ENCODE measurements at regions not wholly inside any gene's neighbourhood (a gene's known extent, or its start where the extent isn't known, plus 50 kb on each side); places are given as distances from the start of the nearest gene placed in this dataset.

DNA sequence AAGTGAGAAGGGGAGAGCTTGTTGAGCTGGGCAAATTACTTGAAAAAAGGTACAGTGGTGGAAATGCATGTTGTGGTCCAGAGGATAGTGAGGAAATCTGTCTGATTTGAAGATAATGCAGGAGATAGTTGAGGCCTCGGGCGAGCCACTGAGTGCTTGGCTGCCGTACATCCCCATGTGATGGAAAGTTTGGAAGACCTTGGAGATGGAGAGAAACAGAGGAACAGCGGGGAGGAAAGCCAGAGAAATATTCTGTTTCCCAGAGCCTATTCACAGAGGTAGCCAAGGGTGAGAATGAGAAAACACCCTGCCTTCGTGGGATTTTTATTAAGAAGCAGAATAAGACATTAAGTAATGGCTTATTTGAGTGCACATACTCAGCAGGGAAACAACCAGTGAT is 498.2 kb downstream of the BCL11B start:
- Histone ChIP-seq H3K36me3 (replicated peaks in 1 of 2; ENCODE audit: control insufficient read depth in 1 of 2, insufficient read depth in 2 of 2, low read length in 2 of 2) (no peaks in the 10 kb centered on the region), H4K20me1 (ENCODE audit: insufficient read depth, low read length) (no peaks in the 10 kb centered on the region), H3K27me3 (ENCODE audit: control insufficient read depth in 1 of 2, insufficient read depth in 2 of 2, low read length in 2 of 2) (no peaks in the 10 kb centered on the region; a peak in 1 of 5 replicates), H3K9me3 (ENCODE audit: low read length) (peaks cover 59% of the 10 kb centered on the region), H3K9ac (ENCODE audit: insufficient read depth, low read depth, low read length) (no peak overlapping the region), H3K79me2 (ENCODE audit: insufficient read depth, low read length) (no peaks in the 10 kb centered on the region), H3K4me1 (ENCODE audit: insufficient read depth, low read length) (no peaks in the 10 kb centered on the region), H3K4me2 (ENCODE audit: low read depth, low read length) (no peak overlapping the region), H3K27ac (ENCODE audit: extremely low read length, insufficient read depth, low read length) (no peak overlapping the region), H3K4me3 (replicated peaks in 1 of 3; ENCODE audit: insufficient read depth in 1 of 3, low read depth in 2 of 3, low read length in 3 of 3) (no peak overlapping the region), H2AFZ (ENCODE audit: low read length) (no peak overlapping the region)
- ChIA-PET POLR2A (no interaction called here), CTCF (ENCODE audit: low intra/inter-chr PET ratio, low total read pairs) (no interaction called here)
- DNase-seq (ENCODE audit: low spot score) (no peak), ATAC-seq (no peak), FAIRE-seq (no peak)
- TF ChIP-seq PTBP1 (IDR thresholded peaks at IDR 0.05; ENCODE audit: low read depth, low read length, poor library complexity, severe bottlenecking) (no peak), RFX5 (IDR thresholded peaks at IDR 0.05; ENCODE audit: low read depth, low read length) (no peak), RNF2 (conservative IDR thresholded peaks at IDR 0.05; ENCODE audit: low read depth) (no peak), ZNF124 (CRISPR knock-in tag; IDR thresholded peaks at IDR 0.05) (no peak), ZNF20 (CRISPR knock-in tag; IDR thresholded peaks at IDR 0.05) (no peak)
- TF ChIP-seq, protein P1, sequence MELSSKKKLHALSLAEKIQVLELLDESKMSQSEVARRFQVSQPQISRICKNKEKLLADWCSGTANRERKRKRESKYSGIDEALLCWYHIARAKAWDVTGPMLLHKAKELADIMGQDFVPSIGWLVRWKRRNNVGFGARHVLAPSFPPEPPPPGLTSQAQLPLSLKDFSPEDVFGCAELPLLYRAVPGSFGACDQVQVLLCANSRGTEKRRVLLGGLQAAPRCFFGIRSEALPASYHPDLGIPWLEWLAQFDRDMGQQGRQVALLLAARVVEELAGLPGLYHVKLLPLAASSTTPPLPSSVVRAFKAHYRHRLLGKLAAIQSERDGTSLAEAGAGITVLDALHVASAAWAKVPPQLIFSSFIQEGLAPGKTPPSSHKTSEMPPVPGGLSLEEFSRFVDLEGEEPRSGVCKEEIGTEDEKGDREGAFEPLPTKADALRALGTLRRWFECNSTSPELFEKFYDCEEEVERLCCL (CRISPR knock-in tag; IDR thresholded peaks at IDR 0.05; ENCODE audit: borderline replicate concordance): no peak
- TF ChIP-seq, protein P2, sequence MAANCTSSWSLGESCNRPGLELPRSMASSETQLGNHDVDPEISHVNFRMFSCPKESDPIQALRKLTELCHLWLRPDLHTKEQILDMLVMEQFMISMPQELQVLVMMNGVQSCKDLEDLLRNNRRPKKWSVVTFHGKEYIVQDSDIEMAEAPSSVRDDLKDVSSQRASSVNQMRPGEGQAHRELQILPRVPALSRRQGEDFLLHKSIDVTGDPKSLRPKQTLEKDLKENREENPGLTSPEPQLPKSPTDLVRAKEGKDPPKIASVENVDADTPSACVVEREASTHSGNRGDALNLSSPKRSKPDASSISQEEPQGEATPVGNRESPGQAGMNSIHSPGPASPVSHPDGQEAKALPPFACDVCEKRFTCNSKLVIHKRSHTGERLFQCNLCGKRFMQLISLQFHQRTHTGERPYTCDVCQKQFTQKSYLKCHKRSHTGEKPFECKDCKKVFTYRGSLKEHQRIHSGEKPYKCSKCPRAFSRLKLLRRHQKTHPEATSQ (CRISPR knock-in tag; IDR thresholded peaks at IDR 0.05; ENCODE audit: borderline replicate concordance): no peak
- TF ChIP-seq, protein P3, sequence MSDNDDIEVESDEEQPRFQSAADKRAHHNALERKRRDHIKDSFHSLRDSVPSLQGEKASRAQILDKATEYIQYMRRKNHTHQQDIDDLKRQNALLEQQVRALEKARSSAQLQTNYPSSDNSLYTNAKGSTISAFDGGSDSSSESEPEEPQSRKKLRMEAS (IDR thresholded peaks at IDR 0.05): no peak
- no TSS peak for BruUV-seq (replicated peaks)
- intact Hi-C loops (cut with micrococcal nuclease; ENCODE audit: unreplicated experiment): no loop called here
- in situ Hi-C loops (cut with HindIII; ENCODE audit: extremely low pct_ligation_motif_present, low pct_unique_long_range_greater_than_20kb): no loop called here
- 0% methylated on average over 5 of the region's 5 CpGs for WGBS (ENCODE audit: low lambda C conversion rate)

Data from HepG2 (cell line).